Erythroblast (primary cell): ENCODE measurements at regions not wholly inside any gene's neighbourhood (a gene's known extent, or its start where the extent isn't known, plus 50 kb on each side); places are given as distances from the start of the nearest gene placed in this dataset.

Source experiments
- GATA1 ChIP-seq: IDR thresholded peaks from 2 replicates; pipeline ENCODE4 v1.6.1; 2011; ENCODE audit warnings: low read depth, mild to moderate bottlenecking, control low read depth, low read length, moderate library complexity
- POLR2A ChIP-seq: IDR thresholded peaks from 2 replicates; pipeline ENCODE4 v1.6.1; 2011; ENCODE audit warnings: mild to moderate bottlenecking, low read length

DNA sequence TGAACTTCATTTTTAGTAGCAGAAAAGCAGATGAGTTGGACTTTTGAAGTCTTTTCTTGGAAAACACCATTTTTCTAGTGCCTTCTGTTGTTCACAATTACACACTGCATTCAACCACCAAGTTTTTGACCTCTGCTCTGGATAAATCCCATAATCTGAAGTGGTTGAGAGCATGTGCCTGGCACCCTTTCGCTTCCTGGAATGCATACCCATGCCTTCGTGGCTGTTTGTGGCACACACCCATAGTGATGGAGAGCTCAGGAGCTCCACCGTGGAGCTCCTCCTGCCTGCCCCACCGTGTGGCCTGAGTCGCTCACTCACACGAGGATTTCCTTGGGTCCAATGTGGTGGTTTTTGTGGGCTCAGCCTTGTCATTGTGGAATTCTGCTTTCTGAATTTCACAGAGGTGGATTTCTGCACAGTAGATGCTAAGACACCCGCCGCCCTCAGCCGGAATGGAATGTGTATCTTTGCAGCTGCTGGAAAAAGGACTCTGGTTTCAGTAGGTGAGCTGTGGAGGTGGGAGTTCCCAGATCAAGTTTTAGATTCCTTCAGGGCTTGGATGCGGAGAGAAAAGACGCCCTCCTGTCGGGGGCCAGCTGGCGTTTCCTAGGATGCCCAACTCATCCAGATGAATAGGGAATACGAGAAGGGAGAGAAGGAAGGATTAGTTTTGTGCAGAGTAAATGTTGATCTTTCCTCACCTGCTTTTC is 500.4 kb downstream of the IRX1 start:
- TF ChIP-seq POLR2A (no peak), GATA1 (no peak)
